Fibroblast of lung (primary cell): ENCODE measurements at regions not wholly inside any gene's neighbourhood (a gene's known extent, or its start where the extent isn't known, plus 50 kb on each side); places are given as distances from the start of the nearest gene placed in this dataset.
"Not testable (repeated sequence)": the region's sequence is repeated elsewhere in the genome, so short reads cannot be mapped to it uniquely, and the experiment has no call there.

Source experiments
- DNase-seq, 2 donors: peaks; one replicate each; pipeline versions ENCODE4 v3.0.0 to v3.0.0-alpha.2; 2010; ENCODE audit warnings: low read depth in 2 of 2
- H2AFZ ChIP-seq: 2 replicates; pipeline ENCODE4 v1.5.1; 2012; ENCODE audit warnings: low read length, control low read depth, inconsistent platforms
- H3K27ac ChIP-seq: 2 replicates; pipeline ENCODE4 v1.5.1; 2011; ENCODE audit warnings: low read length, control low read depth; ENCODE audit not compliant: insufficient read depth
- H3K27me3 ChIP-seq: 2 replicates; pipeline ENCODE4 v1.5.1; 2011; ENCODE audit warnings: mild to moderate bottlenecking, low read length; ENCODE audit not compliant: control insufficient read depth, insufficient read depth
- H3K36me3 ChIP-seq: 2 replicates; pipeline ENCODE4 v1.5.1; 2011; ENCODE audit warnings: low read length; ENCODE audit not compliant: control insufficient read depth, insufficient read depth
- H3K4me1 ChIP-seq: 2 replicates; pipeline ENCODE4 v1.5.1; 2011; ENCODE audit warnings: low read length; ENCODE audit not compliant: control insufficient read depth, insufficient read depth; ENCODE audit errors: extremely low read depth
- H3K4me2 ChIP-seq: 2 replicates; pipeline ENCODE4 v1.5.1; 2011; ENCODE audit warnings: low read length, control low read depth; ENCODE audit not compliant: insufficient read depth; ENCODE audit errors: extremely low read depth
- H3K4me3 ChIP-seq, 4 experiments: fragments of 200-600 bp in 1 of 4; sonication (generic) in 1 of 4; replicated peaks in 1 of 4; 2 replicates each; pipeline ENCODE4 v1.5.1; 2011 to 2016; ENCODE audit warnings: low read length in 4 of 4, low read depth in 3 of 4, mild to moderate bottlenecking in 3 of 4, control low read depth in 2 of 4, inconsistent platforms in 1 of 4, mixed read lengths in 1 of 4; ENCODE audit not compliant: insufficient read depth in 1 of 4; ENCODE audit errors: control extremely low read depth in 1 of 4
- H3K79me2 ChIP-seq: 2 replicates; pipeline ENCODE4 v1.5.1; 2012; ENCODE audit warnings: mild to moderate bottlenecking, low read length, inconsistent platforms; ENCODE audit not compliant: control insufficient read depth, insufficient read depth
- H3K9ac ChIP-seq: 2 replicates; pipeline ENCODE4 v1.5.1; 2011; ENCODE audit warnings: mild to moderate bottlenecking, low read length, control low read depth; ENCODE audit not compliant: insufficient read depth
- H3K9me3 ChIP-seq: 2 replicates; pipeline ENCODE4 v1.5.1; 2012; ENCODE audit warnings: low read depth, low read length; ENCODE audit not compliant: control insufficient read depth, insufficient read depth
- H4K20me1 ChIP-seq: 2 replicates; pipeline ENCODE4 v1.5.1; 2011; ENCODE audit warnings: low read length; ENCODE audit not compliant: control insufficient read depth, insufficient read depth; ENCODE audit errors: extremely low read depth
- EZH2 ChIP-seq: IDR thresholded peaks from 2 replicates; pipeline ENCODE4 v1.5.1; 2012; ENCODE audit warnings: low read length, control low read depth, mild to moderate bottlenecking; ENCODE audit errors: missing control alignments
- TF ChIP-seq, protein P1 (sequence below), 2 donors: IDR thresholded peaks in 1 of 2; conservative IDR thresholded peaks in 1 of 2; 1 replicate in 1 of 2; 2 replicates in 1 of 2; pipeline ENCODE4 v1.5.1; 2011 to 2012; ENCODE audit warnings: low read length in 2 of 2, control low read depth in 1 of 2, inconsistent platforms in 1 of 2, low read depth in 1 of 2, mild to moderate bottlenecking in 1 of 2

DNA sequence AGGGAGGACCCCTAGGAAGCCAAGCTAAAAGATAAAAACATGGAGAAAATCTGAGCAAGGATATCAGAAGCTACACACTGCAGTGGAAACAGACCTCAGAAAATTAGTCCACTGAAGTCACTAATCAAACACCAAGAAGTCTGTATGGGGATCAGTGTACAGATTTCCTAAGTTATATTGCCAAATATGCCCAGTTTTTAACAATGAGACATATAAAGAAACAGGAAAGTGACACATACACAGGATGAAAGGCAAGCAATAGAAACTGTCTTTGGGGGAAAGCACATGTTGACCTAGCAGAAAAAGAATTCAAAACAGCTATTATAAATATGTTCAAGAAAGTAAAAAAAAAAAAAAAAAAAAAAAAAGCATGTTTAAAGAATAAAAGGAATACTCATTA is 153.7 kb downstream of the PPP4R3C start:
- no peaks in the 10 kb centered on the region for H3K4me1 ChIP-seq
- no peaks in the 10 kb centered on the region for H3K36me3 ChIP-seq
- no peak overlapping the region for H3K4me2 ChIP-seq
- no peak for DNase-seq
- TF ChIP-seq EZH2, result no peak
- TF ChIP-seq, protein P1, sequence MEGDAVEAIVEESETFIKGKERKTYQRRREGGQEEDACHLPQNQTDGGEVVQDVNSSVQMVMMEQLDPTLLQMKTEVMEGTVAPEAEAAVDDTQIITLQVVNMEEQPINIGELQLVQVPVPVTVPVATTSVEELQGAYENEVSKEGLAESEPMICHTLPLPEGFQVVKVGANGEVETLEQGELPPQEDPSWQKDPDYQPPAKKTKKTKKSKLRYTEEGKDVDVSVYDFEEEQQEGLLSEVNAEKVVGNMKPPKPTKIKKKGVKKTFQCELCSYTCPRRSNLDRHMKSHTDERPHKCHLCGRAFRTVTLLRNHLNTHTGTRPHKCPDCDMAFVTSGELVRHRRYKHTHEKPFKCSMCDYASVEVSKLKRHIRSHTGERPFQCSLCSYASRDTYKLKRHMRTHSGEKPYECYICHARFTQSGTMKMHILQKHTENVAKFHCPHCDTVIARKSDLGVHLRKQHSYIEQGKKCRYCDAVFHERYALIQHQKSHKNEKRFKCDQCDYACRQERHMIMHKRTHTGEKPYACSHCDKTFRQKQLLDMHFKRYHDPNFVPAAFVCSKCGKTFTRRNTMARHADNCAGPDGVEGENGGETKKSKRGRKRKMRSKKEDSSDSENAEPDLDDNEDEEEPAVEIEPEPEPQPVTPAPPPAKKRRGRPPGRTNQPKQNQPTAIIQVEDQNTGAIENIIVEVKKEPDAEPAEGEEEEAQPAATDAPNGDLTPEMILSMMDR (conservative IDR thresholded peaks at IDR 0.05 in 1 of 2, IDR thresholded peaks at IDR 0.05 in 1 of 2; ENCODE audit: low read depth in 1 of 2, low read length in 2 of 2), result no peak
- H3K27ac ChIP-seq, result no peak overlapping the region
- no peak overlapping the region for H3K4me3 ChIP-seq
- no peak overlapping the region for H3K9ac ChIP-seq
- H3K79me2 ChIP-seq, result no peaks in the 10 kb centered on the region
- H4K20me1 ChIP-seq, result no peaks in the 10 kb centered on the region
- H2AFZ ChIP-seq, result no peak overlapping the region
- H3K27me3 ChIP-seq, result no peaks in the 10 kb centered on the region
- H3K9me3 ChIP-seq, result no peaks in the 10 kb centered on the region

DNA sequence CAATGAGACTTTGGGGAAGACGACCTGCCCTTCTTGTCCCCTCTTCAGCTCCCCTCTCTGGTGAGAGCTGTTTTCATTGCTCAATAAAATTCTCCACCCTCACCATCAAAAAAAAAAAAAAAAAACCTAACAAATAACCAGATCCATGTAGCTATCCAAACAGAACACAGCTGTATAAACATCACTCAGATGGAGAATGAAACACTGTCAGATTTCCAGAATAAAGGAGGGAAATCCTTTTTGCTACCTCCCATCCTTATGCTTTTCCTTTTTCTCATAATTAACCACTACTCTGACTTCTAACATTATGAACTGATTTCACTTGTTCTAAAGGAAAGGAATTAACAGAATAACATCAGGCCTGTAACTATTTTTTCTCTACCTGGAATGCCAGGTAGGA is 155.6 kb downstream of the PPP4R3C start:
- DNase-seq, result no peak
- H4K20me1 ChIP-seq, result no peaks in the 10 kb centered on the region
- H3K4me3 ChIP-seq, result no peak overlapping the region
- no peak overlapping the region for H2AFZ ChIP-seq
- no peaks in the 10 kb centered on the region for H3K36me3 ChIP-seq
- no peaks in the 10 kb centered on the region for H3K27me3 ChIP-seq
- no peak overlapping the region for H3K9ac ChIP-seq
- no peak overlapping the region for H3K4me2 ChIP-seq
- TF ChIP-seq, protein P1 (conservative IDR thresholded peaks at IDR 0.05 in 1 of 2, IDR thresholded peaks at IDR 0.05 in 1 of 2; ENCODE audit: low read depth in 1 of 2, low read length in 2 of 2), result no peak
- no peak for TF ChIP-seq EZH2
- H3K4me1 ChIP-seq, result no peaks in the 10 kb centered on the region
- no peaks in the 10 kb centered on the region for H3K79me2 ChIP-seq
- H3K9me3 ChIP-seq, result no peaks in the 10 kb centered on the region
- H3K27ac ChIP-seq, result no peak overlapping the region

DNA sequence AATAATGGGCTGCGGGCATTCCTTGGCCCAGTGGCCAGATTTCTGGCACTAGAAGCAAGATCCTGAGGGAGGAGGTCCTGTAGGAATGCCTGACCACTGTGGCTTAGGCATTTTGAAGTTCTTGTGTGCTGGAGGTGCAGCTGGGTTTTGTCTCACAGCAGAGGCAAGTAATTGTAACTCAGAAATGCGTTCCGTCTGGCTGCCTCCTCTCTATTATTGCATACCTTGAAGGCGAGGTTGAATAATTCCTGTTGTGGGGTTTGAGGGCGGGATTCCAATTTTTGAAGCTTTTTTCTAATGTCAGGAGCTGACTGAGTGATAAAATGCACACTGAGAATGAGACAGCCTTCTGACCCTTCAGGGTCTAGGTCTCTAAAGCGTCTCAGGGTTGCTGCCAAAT is 170.6 kb downstream of the PPP4R3C start:
- H3K9me3 ChIP-seq, H3K27me3 ChIP-seq, H4K20me1 ChIP-seq, DNase-seq, H3K4me1 ChIP-seq, H3K4me3 ChIP-seq, H3K79me2 ChIP-seq, H3K9ac ChIP-seq, H2AFZ ChIP-seq, H3K4me2 ChIP-seq, H3K27ac ChIP-seq, H3K36me3 ChIP-seq: not testable (repeated sequence)

DNA sequence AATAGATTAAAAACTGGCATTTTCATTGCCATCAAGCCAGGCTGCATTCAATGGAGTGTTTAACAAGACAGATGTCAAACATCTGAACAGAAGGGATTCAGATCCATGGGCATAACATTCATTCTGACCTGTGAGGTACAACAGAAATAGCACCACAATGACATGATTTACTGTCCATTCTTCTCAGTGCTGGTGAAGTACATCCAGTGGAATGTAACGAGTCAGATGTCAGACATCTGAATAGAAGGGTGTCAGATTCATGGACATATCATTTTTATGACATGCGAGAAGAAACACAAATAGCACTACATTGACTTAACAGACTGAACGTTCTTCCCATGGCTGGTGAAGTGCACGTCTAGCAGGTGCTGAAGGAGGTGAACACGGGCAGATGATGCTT is 186.4 kb downstream of the PPP4R3C start:
- H3K4me2 ChIP-seq, result no peak overlapping the region
- H3K4me3 ChIP-seq, result no peak overlapping the region
- H3K36me3 ChIP-seq, result no peaks in the 10 kb centered on the region
- H4K20me1 ChIP-seq, result no peaks in the 10 kb centered on the region
- TF ChIP-seq, protein P1 (conservative IDR thresholded peaks at IDR 0.05 in 1 of 2, IDR thresholded peaks at IDR 0.05 in 1 of 2; ENCODE audit: low read depth in 1 of 2, low read length in 2 of 2), result no peak
- TF ChIP-seq EZH2, result no peak
- no peaks in the 10 kb centered on the region for H3K79me2 ChIP-seq
- H3K27me3 ChIP-seq, result no peaks in the 10 kb centered on the region
- no peak overlapping the region for H3K27ac ChIP-seq
- H3K9ac ChIP-seq, result no peak overlapping the region
- H3K9me3 ChIP-seq, result no peaks in the 10 kb centered on the region
- no peaks in the 10 kb centered on the region for H3K4me1 ChIP-seq
- no peak for DNase-seq
- H2AFZ ChIP-seq, result no peak overlapping the region
